Sigmoid colon (tissue), 4 donors: ENCODE measurements at regions not wholly inside any gene's neighbourhood (a gene's known extent, or its start where the extent isn't known, plus 50 kb on each side); places are given as distances from the start of the nearest gene placed in this dataset.

Source experiments
- CTCF ChIP-seq, 4 experiments: fragments of 450-650 bp in 3 of 4; fragments of 200-600 bp in 1 of 4; IDR thresholded peaks; one replicate each; pipeline ENCODE4 v1.5.1; 2016 to 2019; ENCODE audit warnings: antibody characterized with exemption in 4 of 4, mild to moderate bottlenecking in 3 of 4, moderate library complexity in 2 of 4
- EP300 ChIP-seq, 4 donors: sonication (generic); formaldehyde crosslinking; IDR thresholded peaks; one replicate each; pipeline ENCODE4 v1.6.1; 2017; ENCODE audit warnings: antibody characterized with exemption in 4 of 4
- POLR2A ChIP-seq, 2 donors: fragments of 450-650 bp; IDR thresholded peaks; one replicate each; pipeline ENCODE4 v1.6.1; 2016; ENCODE audit warnings: antibody characterized with exemption in 2 of 2, mild to moderate bottlenecking in 2 of 2, moderate library complexity in 2 of 2

GRCh38 chr1:143497374-143497747, 474.4 kb downstream of the FAM72C start:
- TF ChIP-seq CTCF (IDR thresholded peaks at IDR 0.05) (no peak), EP300 (IDR thresholded peaks at IDR 0.05) (no peak), POLR2A (IDR thresholded peaks at IDR 0.05) (no peak)
